IMR-90 (cell line): ENCODE measurements at regions not wholly inside any gene's neighbourhood (a gene's known extent, or its start where the extent isn't known, plus 50 kb on each side); places are given as distances from the start of the nearest gene placed in this dataset.

Experiments
- ATAC-seq: fragments of 200-7000 bp; cut with Tn5 transposase; 2 replicates; pipeline ENCODE4 v1.9.1; 2020; ENCODE audit warnings: low read depth, mild to moderate bottlenecking, moderate library complexity
- BruUV-seq: library from RNA; stranded (reverse); fragments of 400-500 nt; replicated peaks from 2 replicates; lab custom pipeline; 2021; lab: Mats Ljungman, UMichigan
- CTCF ChIA-PET: fragments of 300-600 bp; formaldehyde crosslinking; extraction: SDS; loops from one replicate; lab custom pipeline; 2021; ENCODE audit warnings: antibody characterized with exemption; lab: Yijun Ruan, JAX
- POLR2A ChIA-PET: fragments of 300-600 bp; sonication (Branson Sonifier 250); formaldehyde crosslinking; loops from one replicate; lab custom pipeline; 2022; ENCODE audit warnings: antibody characterized with exemption; ENCODE audit not compliant: unreplicated experiment; lab: Charles Lee
- DNase-seq: peaks from one replicate; pipeline ENCODE4 v3.0.0; 2013
- H2AFZ ChIP-seq: replicated peaks from 2 replicates; pipeline ENCODE3; 2013; ENCODE audit warnings: low read length, mild to moderate bottlenecking; ENCODE audit not compliant: poor library complexity
- H2AK5ac ChIP-seq: 2 replicates; pipeline ENCODE4 v1.6.1; 2013; ENCODE audit warnings: low read depth, low read length, inconsistent platforms
- H2AK9ac ChIP-seq: replicated peaks from 2 replicates; pipeline ENCODE3; 2013; ENCODE audit warnings: mild to moderate bottlenecking, low read depth, low read length, moderate library complexity; ENCODE audit not compliant: poor library complexity
- H2BK120ac ChIP-seq: 2 replicates; pipeline ENCODE4 v1.6.1; 2013; ENCODE audit warnings: low read depth, low read length, inconsistent platforms
- H2BK15ac ChIP-seq: 3 replicates; pipeline ENCODE4 v1.6.1; 2013; ENCODE audit warnings: low read depth, low read length, inconsistent platforms
- H2BK20ac ChIP-seq: 2 replicates; pipeline ENCODE4 v1.6.1; 2013; ENCODE audit warnings: low read depth, mild to moderate bottlenecking, inconsistent platforms, low read length, moderate library complexity
- H2BK5ac ChIP-seq: 2 replicates; pipeline ENCODE4 v1.6.1; 2013; ENCODE audit warnings: mild to moderate bottlenecking, low read depth, low read length, inconsistent platforms; ENCODE audit not compliant: poor library complexity, severe bottlenecking
- H3K14ac ChIP-seq: replicated peaks from 2 replicates; pipeline ENCODE4 v1.6.1; 2013; ENCODE audit warnings: low read depth, low read length, inconsistent platforms
- H3K18ac ChIP-seq: 2 replicates; pipeline ENCODE4 v1.6.1; 2013; ENCODE audit warnings: low read depth, low read length, control low read depth
- H3K23ac ChIP-seq: 2 replicates; pipeline ENCODE4 v1.6.1; 2013; ENCODE audit warnings: low read depth, low read length, inconsistent platforms
- H3K27ac ChIP-seq: 2 replicates; pipeline ENCODE4 v1.5.1; 2013; ENCODE audit warnings: mild to moderate bottlenecking, control low read depth, low read length; ENCODE audit not compliant: insufficient read depth
- H3K27me3 ChIP-seq: 2 replicates; pipeline ENCODE4 v1.6.1; 2013; ENCODE audit warnings: low read length; ENCODE audit not compliant: control insufficient read depth, insufficient read depth
- H3K36me3 ChIP-seq: 2 replicates; pipeline ENCODE4 v1.6.1; 2013; ENCODE audit warnings: low read length, mixed read lengths; ENCODE audit not compliant: control insufficient read depth, insufficient read depth
- H3K4ac ChIP-seq: 2 replicates; pipeline ENCODE4 v1.6.1; 2013; ENCODE audit warnings: low read depth, low read length, inconsistent platforms
- H3K4me1 ChIP-seq: 2 replicates; pipeline ENCODE4 v1.6.1; 2013; ENCODE audit warnings: low read length, mixed read lengths; ENCODE audit not compliant: control insufficient read depth, insufficient read depth
- H3K4me2 ChIP-seq: 2 replicates; pipeline ENCODE4 v1.6.1; 2013; ENCODE audit warnings: low read depth, mild to moderate bottlenecking, control low read depth, low read length, moderate library complexity
- H3K4me3 ChIP-seq: 2 replicates; pipeline ENCODE4 v1.5.1; 2013; ENCODE audit warnings: low read depth, mild to moderate bottlenecking, control low read depth, low read length, moderate library complexity; ENCODE audit not compliant: insufficient read depth
- H3K56ac ChIP-seq: 2 replicates; pipeline ENCODE4 v1.6.1; 2013; ENCODE audit warnings: low read length, inconsistent platforms; ENCODE audit not compliant: insufficient read depth; ENCODE audit errors: extremely low read depth
- H3K79me1 ChIP-seq, 2 experiments: 2 replicates each; pipeline ENCODE4 v1.6.1; 2013; ENCODE audit warnings: low read length in 2 of 2, inconsistent platforms in 1 of 2, low read depth in 1 of 2
- H3K9ac ChIP-seq: 2 replicates; pipeline ENCODE4 v1.6.1; 2013; ENCODE audit warnings: low read depth, low read length, control low read depth
- H3K9me1 ChIP-seq: 2 replicates; pipeline ENCODE4 v1.6.1; 2013; ENCODE audit warnings: low read length, inconsistent platforms; ENCODE audit not compliant: insufficient read depth
- H3K9me3 ChIP-seq: 2 replicates; pipeline ENCODE4 v1.6.1; 2013; ENCODE audit warnings: low read length; ENCODE audit not compliant: control insufficient read depth, insufficient read depth
- H4K20me1 ChIP-seq: 2 replicates; pipeline ENCODE4 v1.6.1; 2013; ENCODE audit warnings: low read length, inconsistent platforms; ENCODE audit not compliant: insufficient read depth
- H4K5ac ChIP-seq: 2 replicates; pipeline ENCODE4 v1.6.1; 2013; ENCODE audit warnings: mild to moderate bottlenecking, low read depth, low read length, control low read depth
- H4K8ac ChIP-seq, 2 experiments: 2 replicates each; pipeline ENCODE4 v1.6.1; 2013; ENCODE audit warnings: low read depth in 2 of 2, low read length in 2 of 2, control low read depth in 1 of 2, inconsistent platforms in 1 of 2
- H4K91ac ChIP-seq: 2 replicates; pipeline ENCODE4 v1.6.1; 2013; ENCODE audit warnings: low read depth, low read length, inconsistent platforms; ENCODE audit not compliant: insufficient read depth
- BHLHE40 ChIP-seq: fragments of 150-350 bp; IDR thresholded peaks from 2 replicates; pipeline ENCODE4 v1.6.1; 2016; ENCODE audit warnings: mild to moderate bottlenecking, low read depth, low read length
- CEBPB ChIP-seq: IDR thresholded peaks from 2 replicates; pipeline ENCODE4 v1.6.1; 2012; ENCODE audit warnings: low read depth, low read length, improper control_type of control experiment
- CTCF ChIP-seq: conservative IDR thresholded peaks from 2 replicates; pipeline ENCODE4 v1.5.1; 2012; ENCODE audit warnings: mild to moderate bottlenecking, low read depth, low read length, improper control_type of control experiment
- MAZ ChIP-seq: IDR thresholded peaks from 2 replicates; pipeline ENCODE4 v1.6.1; 2012; ENCODE audit warnings: low read depth, mild to moderate bottlenecking, low read length, improper control_type of control experiment, moderate library complexity, borderline replicate concordance
- MXI1 ChIP-seq: IDR thresholded peaks from 2 replicates; pipeline ENCODE4 v1.6.1; 2012; ENCODE audit warnings: low read depth, mild to moderate bottlenecking, low read length, moderate library complexity, borderline replicate concordance
- NFE2L2 ChIP-seq: fragments of 150-350 bp; IDR thresholded peaks from 2 replicates; pipeline ENCODE4 v1.6.1; 2016; ENCODE audit warnings: low read depth, mild to moderate bottlenecking, low read length
- RCOR1 ChIP-seq: IDR thresholded peaks from 2 replicates; pipeline ENCODE4 v1.6.1; 2012; ENCODE audit warnings: mild to moderate bottlenecking, low read length, improper control_type of control experiment; ENCODE audit not compliant: insufficient replicate concordance
- SMC3 ChIP-seq: fragments of 150-350 bp; IDR thresholded peaks from 2 replicates; pipeline ENCODE4 v1.6.1; 2016; ENCODE audit warnings: low read depth, mild to moderate bottlenecking, antibody characterized with exemption, low read length, moderate library complexity
- WGBS, 2 experiments: methylation state at CpG; one replicate each; pipeline versions ENCODE4 v1.1.5 to v1.1.7; 2013; ENCODE audit warnings: missing lambda C conversion rate in 2 of 2; ENCODE audit not compliant: insufficient read length in 1 of 2; ENCODE audit errors: extremely low coverage in 2 of 2; 5-methylcytosine and 5-hydroxymethylcytosine counted together
- dilution Hi-C: fragments of 300-500 bp; cut with HindIII; formaldehyde crosslinking; loops from one replicate; pipeline ENCODE4 v1.14.3; 2018; ENCODE audit warnings: low sequenced_read_pairs; ENCODE audit not compliant: unreplicated experiment
- in situ Hi-C: fragments of 300-500 bp; cut with MboI; formaldehyde crosslinking; loops from 3 replicates; pipeline ENCODE4 v1.14.3; 2019; ENCODE audit warnings: low sequenced_read_pairs, inconsistent platforms, mixed read lengths
- intact Hi-C: fragments of 100-400 bp; cut with micrococcal nuclease; formaldehyde crosslinking; loops from 2 replicates; pipeline ENCODE4 v1.10.0; 2022
- TF ChIP-seq, protein P1 (sequence below): fragments of 150-350 bp; IDR thresholded peaks from 2 replicates; pipeline ENCODE4 v1.6.1; 2017; ENCODE audit warnings: mild to moderate bottlenecking, antibody characterized with exemption, low read length, low read depth
- TF ChIP-seq, protein P2 (sequence below): fragments of 150-350 bp; IDR thresholded peaks from 2 replicates; pipeline ENCODE4 v1.6.1; 2016; ENCODE audit warnings: low read depth, mild to moderate bottlenecking, low read length, moderate library complexity, borderline replicate concordance

GRCh38 chr1:193306430-193306829 lies 120.0 kb upstream of the B3GALT2 start:
- H3K27me3 ChIP-seq = no peaks in the 10 kb centered on the region
- H3K4me3 ChIP-seq = no peak overlapping the region
- H3K9me1 ChIP-seq = no peaks in the 10 kb centered on the region
- H3K23ac ChIP-seq = no peak overlapping the region
- H3K4me2 ChIP-seq = no peak overlapping the region
- no peak overlapping the region for H3K18ac ChIP-seq
- H3K27ac ChIP-seq = no peak overlapping the region
- WGBS, 2 experiments = 80% methylated on average over 1 of the region's 2 CpGs; no CpG with 5 or more reads in 1 of the 2 experiments
- POLR2A ChIA-PET = no interaction called here
- H4K20me1 ChIP-seq = no peaks in the 10 kb centered on the region
- H3K79me1 ChIP-seq = no peaks in the 10 kb centered on the region
- no peak overlapping the region for H4K5ac ChIP-seq
- H2AFZ ChIP-seq = no peak overlapping the region
- no peak overlapping the region for H3K56ac ChIP-seq
- no peak overlapping the region for H2AK9ac ChIP-seq
- H2BK15ac ChIP-seq = no peak overlapping the region
- H2BK120ac ChIP-seq = no peak overlapping the region
- H2BK20ac ChIP-seq = no peak overlapping the region
- intact Hi-C loops (no loop called here), in situ Hi-C loops (no loop called here), dilution Hi-C loops (no loop called here)
- H3K4me1 ChIP-seq = no peaks in the 10 kb centered on the region
- CTCF ChIA-PET = no interaction called here
- no peak overlapping the region for H2AK5ac ChIP-seq
- no peak overlapping the region for H3K14ac ChIP-seq
- BruUV-seq = no TSS peak
- H4K91ac ChIP-seq = no peak overlapping the region
- H3K4ac ChIP-seq = no peak overlapping the region
- no peaks in the 10 kb centered on the region for H3K9me3 ChIP-seq
- no peak for ATAC-seq
- H3K36me3 ChIP-seq = no peaks in the 10 kb centered on the region
- no peak for DNase-seq
- no peak overlapping the region for H4K8ac ChIP-seq
- TF ChIP-seq SMC3 (no peak), BHLHE40 (no peak), MAZ (no peak), CEBPB (no peak), MXI1 (no peak), CTCF (no peak), RCOR1 (no peak), NFE2L2 (no peak)
- TF ChIP-seq, protein P1, sequence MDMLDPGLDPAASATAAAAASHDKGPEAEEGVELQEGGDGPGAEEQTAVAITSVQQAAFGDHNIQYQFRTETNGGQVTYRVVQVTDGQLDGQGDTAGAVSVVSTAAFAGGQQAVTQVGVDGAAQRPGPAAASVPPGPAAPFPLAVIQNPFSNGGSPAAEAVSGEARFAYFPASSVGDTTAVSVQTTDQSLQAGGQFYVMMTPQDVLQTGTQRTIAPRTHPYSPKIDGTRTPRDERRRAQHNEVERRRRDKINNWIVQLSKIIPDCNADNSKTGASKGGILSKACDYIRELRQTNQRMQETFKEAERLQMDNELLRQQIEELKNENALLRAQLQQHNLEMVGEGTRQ = no peak
- TF ChIP-seq, protein P2, sequence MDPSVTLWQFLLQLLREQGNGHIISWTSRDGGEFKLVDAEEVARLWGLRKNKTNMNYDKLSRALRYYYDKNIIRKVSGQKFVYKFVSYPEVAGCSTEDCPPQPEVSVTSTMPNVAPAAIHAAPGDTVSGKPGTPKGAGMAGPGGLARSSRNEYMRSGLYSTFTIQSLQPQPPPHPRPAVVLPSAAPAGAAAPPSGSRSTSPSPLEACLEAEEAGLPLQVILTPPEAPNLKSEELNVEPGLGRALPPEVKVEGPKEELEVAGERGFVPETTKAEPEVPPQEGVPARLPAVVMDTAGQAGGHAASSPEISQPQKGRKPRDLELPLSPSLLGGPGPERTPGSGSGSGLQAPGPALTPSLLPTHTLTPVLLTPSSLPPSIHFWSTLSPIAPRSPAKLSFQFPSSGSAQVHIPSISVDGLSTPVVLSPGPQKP = no peak
- H3K9ac ChIP-seq = no peak overlapping the region
- no peak overlapping the region for H2BK5ac ChIP-seq
